Ishikawa (cell line): ENCODE measurements at regions not wholly inside any gene's neighbourhood (a gene's known extent, or its start where the extent isn't known, plus 50 kb on each side); places are given as distances from the start of the nearest gene placed in this dataset.

ENCODE experiments used
- CEBPB ChIP-seq: IDR thresholded peaks from 2 replicates; pipeline ENCODE4 v1.6.1; 2012
- CREB1 ChIP-seq: IDR thresholded peaks from 2 replicates; pipeline ENCODE4 v1.6.1; 2012; ENCODE audit warnings: low read depth
- EGR1 ChIP-seq: IDR thresholded peaks from 2 replicates; pipeline ENCODE4 v1.6.1; 2012
- EP300 ChIP-seq: IDR thresholded peaks from 2 replicates; pipeline ENCODE4 v1.6.1; 2012; ENCODE audit warnings: borderline replicate concordance
- FOXM1 ChIP-seq: IDR thresholded peaks from 2 replicates; pipeline ENCODE4 v1.6.1; 2012; ENCODE audit warnings: low read depth, borderline replicate concordance
- MAX ChIP-seq: IDR thresholded peaks from 2 replicates; pipeline ENCODE4 v1.6.1; 2012
- NFIC ChIP-seq: IDR thresholded peaks from 2 replicates; pipeline ENCODE4 v1.6.1; 2012
- RAD21 ChIP-seq: IDR thresholded peaks from 2 replicates; pipeline ENCODE4 v1.6.1; 2012; ENCODE audit warnings: low read depth
- REST ChIP-seq: IDR thresholded peaks from 2 replicates; pipeline ENCODE4 v1.6.1; 2012; ENCODE audit warnings: low read depth, mild to moderate bottlenecking
- TAF1 ChIP-seq: IDR thresholded peaks from 2 replicates; pipeline ENCODE4 v1.6.1; 2012; ENCODE audit warnings: low read depth, mild to moderate bottlenecking
- TCF12 ChIP-seq: IDR thresholded peaks from 2 replicates; pipeline ENCODE4 v1.6.1; 2012; ENCODE audit warnings: low read depth
- TEAD4 ChIP-seq: IDR thresholded peaks from 2 replicates; pipeline ENCODE4 v1.6.1; 2012
- YY1 ChIP-seq: IDR thresholded peaks from 2 replicates; pipeline ENCODE4 v1.6.1; 2012; ENCODE audit warnings: low read depth
- ZBTB7A ChIP-seq: IDR thresholded peaks from 2 replicates; pipeline ENCODE4 v1.6.1; 2012; ENCODE audit warnings: low read depth
- TF ChIP-seq, protein P1 (sequence below): IDR thresholded peaks from 2 replicates; pipeline ENCODE4 v1.6.1; 2012

DNA sequence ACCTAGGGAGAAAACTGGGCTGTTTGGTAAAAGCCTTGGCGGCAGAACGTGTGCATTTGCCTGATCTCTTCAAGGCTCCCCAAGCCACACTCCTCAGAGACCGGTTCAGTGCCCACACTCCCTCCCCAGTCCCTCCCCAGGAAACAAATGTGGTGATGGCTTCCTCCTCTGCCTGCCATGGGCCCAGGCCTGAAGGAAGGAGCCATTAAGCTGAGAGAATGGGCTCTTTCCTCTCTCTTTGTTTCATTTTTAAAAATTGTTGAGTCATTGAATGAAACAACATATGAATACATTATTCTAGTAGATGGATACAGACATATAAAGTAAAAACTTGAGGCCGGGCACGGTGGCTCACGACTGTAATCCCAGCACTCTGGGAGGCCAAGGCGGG lies 50.6 kb upstream of the YWHAQ start:
- no peak for TF ChIP-seq NFIC
- TF ChIP-seq, protein P1, sequence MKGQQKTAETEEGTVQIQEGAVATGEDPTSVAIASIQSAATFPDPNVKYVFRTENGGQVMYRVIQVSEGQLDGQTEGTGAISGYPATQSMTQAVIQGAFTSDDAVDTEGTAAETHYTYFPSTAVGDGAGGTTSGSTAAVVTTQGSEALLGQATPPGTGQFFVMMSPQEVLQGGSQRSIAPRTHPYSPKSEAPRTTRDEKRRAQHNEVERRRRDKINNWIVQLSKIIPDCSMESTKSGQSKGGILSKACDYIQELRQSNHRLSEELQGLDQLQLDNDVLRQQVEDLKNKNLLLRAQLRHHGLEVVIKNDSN = no peak
- TF ChIP-seq FOXM1 = no peak
- TF ChIP-seq CREB1 = no peak
- no peak for TF ChIP-seq MAX
- TF ChIP-seq TCF12 = no peak
- no peak for TF ChIP-seq RAD21
- no peak for TF ChIP-seq TEAD4
- no peak for TF ChIP-seq EP300
- no peak for TF ChIP-seq EGR1
- no peak for TF ChIP-seq TAF1

DNA sequence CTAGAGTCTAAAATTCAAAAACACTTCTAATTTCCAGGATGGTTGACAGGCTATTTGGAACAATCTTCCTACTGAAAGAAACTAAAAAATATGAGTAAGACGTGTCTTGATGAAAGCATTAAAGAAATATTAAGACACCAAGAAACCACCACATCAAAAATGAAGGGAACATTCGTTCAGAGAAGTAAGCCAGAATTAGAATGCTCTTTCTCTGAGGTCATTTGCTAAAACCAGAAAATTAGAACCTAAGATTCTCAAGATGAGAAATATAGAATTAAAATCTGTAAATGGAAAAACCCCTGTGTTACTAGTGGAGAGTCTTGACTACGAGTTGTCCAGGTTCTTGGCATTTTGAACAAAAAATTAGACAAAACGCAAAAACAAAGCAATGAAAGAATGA lies 54.8 kb upstream of the YWHAQ start:
- no peak for TF ChIP-seq YY1
- no peak for TF ChIP-seq TAF1
- no peak for TF ChIP-seq TCF12
- no peak for TF ChIP-seq NFIC

DNA sequence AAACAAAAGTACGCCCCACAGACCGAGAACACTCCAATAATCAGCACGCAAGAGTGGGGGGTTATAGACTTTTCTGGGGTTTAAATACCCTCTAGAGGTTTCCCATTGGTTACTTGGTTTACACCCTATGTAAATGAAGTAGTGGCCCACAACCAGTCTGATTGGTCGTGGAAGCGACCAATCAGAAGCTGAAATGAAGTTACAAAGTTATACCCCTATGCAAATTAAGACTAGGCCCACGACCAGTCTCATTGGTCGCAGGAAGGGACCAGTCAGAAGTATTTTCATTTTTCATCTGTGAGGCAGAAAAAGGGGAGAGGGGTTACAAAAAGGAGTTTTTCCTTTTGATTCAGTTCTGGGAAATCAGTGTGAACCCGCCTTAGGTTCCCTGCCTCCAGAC lies 55.3 kb upstream of the YWHAQ start:
- no peak for TF ChIP-seq ZBTB7A
- TF ChIP-seq YY1 = no peak
- no peak for TF ChIP-seq TEAD4
- TF ChIP-seq CEBPB = no peak
- TF ChIP-seq FOXM1 = no peak

DNA sequence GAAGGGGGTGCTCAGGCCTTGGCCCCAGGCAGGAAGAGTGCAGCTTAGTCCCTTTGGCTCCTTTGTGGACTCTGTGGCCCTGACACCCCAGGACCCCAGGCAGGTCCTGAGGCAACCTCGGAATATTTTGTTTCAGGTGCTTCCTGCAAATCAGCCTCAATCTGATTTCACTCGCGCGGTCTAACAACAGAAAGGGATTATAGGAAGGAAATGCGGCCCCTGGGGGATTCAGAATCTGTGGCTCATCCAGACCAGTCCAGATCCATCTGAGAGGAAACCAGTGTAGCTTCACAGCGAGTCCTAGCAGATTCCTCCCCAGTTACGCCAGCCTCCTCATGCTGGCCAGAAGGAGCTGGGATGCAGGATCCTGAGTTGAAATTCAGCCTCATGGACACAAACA lies 59.5 kb upstream of the YWHAQ start:
- TF ChIP-seq, protein P1 = no peak
- TF ChIP-seq FOXM1 (no peak), EP300 (no peak), CEBPB (no peak), TAF1 (no peak), MAX (no peak), TCF12 (no peak)

- TF ChIP-seq RAD21 (no peak), CEBPB (no peak), REST (no peak), CREB1 (no peak), NFIC (no peak), TCF12 (no peak), EGR1 (no peak), MAX (no peak), EP300 (no peak), ZBTB7A (no peak), TEAD4 (no peak), FOXM1 (no peak), YY1 (no peak)
These were observed 60.1 kb upstream of the YWHAQ start for GRCh38 chr2:9690716-9691498.

GRCh38 chr2:9692456-9693195 lies 61.8 kb upstream of the YWHAQ start:
- TF ChIP-seq REST = no peak
- TF ChIP-seq CEBPB = no peak
- TF ChIP-seq, protein P1 = no peak
- no peak for TF ChIP-seq TEAD4
- no peak for TF ChIP-seq EP300
- no peak for TF ChIP-seq YY1
